NCI-H2107 treated with DMSO at 0.1 percent for 48 hours (cell line): ENCODE measurements at regions not wholly inside any gene's neighbourhood (a gene's known extent, or its start where the extent isn't known, plus 50 kb on each side); places are given as distances from the start of the nearest gene placed in this dataset.
"Not testable (repeated sequence)": the region's sequence is repeated elsewhere in the genome, so short reads cannot be mapped to it uniquely, and the experiment has no call there.

Source experiments
- DNase-seq: peaks from one replicate; lab custom pipeline; 2025; ENCODE audit not compliant: unreplicated experiment; lab: John Stamatoyannopoulos, UW

DNA sequence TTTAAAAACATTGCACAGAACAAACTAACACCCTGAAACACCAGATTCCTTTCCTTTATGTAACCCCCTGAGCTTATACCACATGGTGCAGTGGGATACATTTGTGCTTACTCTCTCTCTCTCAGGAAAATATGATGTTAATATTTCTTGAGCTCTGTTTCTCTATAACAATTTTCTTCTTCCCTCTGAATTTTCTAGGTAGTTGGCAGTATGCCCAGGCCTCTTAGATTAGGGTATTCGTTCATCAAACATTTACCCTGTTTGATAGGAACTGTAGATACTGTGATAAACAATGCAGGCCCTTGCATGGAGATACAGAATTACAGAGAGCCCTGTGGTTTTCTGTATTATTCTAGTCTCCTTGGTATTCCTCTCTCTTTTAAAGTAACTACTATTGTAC is 567.8 kb downstream of the IPMK start:
- DNase-seq = no peak

DNA sequence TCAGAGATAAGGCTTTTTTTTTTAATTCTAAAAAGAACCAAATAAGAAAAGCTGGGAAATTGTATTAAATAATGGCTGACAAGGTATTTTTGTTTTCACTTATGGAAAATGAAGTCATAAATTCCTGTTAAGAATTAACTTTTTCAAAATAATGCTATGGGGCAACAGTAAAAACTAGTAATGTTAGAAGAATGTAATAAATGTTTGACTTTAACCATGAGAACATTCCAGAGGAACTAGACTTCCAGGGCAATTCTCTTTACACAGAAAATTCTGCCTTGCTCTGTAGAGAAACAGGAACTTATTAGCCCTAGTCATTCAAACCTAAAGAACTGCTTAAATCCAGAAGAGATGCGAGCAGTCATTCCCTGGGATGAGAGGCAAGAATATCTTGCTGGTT is 571.1 kb downstream of the IPMK start:
- no peak for DNase-seq

DNA sequence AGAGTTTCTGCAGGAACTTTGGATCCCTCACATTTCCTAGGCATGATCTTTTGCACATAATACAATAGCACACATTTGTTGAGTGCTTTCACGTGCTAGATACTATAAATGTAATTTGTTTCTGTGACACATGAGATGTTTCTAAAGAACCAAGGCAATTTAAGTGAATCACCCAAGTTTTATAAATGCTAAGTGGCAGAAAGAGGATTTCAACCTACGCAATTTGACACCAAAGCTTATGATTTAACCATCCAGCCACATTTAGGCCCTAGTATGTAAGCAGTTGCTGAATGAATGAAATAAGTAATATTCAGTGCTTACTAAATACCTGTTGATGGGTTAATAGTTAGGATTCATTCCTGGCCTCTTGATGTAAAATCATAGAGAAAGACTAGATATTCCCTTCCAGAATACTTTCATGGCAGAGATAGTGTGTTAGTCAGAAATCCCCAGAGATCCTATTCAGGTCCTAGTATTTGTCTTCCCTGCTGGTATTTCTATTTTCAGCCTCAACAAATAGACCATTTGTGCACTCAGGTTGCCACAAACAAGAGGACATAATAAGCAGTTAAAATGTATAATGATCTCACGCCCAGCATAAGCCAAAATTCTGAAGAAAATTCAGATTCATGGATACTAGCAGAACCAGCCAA is 572.6 kb downstream of the IPMK start:
- DNase-seq = peak; percentile 42

DNA sequence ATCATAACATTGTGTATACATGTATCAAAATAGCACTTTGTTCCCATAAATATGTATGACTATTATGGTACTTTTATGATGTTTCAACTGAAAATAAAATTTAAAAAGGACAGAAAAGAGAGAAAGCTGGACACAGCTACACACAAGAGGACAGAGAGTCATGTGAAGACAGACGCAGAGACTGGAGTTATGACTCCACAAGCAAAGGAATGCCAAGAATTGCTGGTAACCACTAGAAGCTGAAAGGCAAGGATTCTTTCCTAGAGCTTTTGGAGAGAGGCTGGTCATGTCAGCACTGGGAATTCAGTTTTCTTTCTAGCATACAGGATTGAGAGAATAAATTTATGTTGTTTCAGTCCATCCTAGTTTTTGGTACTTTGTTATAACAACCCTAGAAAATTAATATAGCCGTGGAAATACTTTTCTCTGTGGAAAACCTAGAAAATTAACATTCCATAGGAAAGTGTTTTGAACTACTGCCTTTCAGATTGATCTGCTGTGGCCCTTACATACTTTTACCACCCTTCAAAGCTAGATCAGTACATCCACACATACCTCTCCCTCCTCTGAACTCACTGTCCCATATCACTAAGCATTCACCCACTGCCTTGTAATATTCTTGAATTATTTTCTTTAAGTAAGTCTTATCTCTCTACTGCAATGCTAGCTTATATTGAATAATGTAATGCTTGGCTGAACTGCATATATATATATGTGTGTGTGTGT is 575.3 kb downstream of the IPMK start:
- no peak for DNase-seq

DNA sequence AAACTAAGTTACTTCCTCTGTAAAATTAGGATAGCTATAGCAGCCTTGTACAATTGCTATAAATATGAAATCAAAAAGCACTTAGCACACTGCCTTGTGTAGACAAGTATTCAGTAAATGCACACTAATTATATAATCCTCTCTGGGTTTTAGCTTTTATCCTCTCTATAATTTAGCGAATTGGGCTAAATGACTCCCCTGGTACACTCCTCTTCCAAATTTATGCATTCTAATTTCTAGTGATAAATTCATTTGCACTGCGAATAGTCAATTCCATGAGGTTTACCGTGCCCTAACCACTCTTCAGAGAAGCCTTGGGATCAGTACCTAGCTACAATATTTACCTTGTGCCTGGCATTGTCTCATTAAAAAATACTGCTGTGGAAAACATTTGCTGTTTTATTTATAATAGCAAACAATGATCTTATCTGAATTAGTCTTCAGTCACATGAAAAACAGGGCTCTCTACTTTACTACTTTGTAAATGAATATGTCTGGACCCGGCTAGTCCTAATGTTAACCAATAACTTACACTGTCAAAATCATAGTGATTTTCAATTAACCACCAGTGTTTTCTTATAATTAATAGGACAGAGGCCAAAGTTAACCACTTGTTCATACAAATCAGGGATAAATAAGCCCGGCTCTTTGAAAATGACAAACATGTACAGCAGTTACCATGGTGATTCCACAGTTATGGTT is 577.9 kb downstream of the IPMK start:
- DNase-seq = no peak

DNA sequence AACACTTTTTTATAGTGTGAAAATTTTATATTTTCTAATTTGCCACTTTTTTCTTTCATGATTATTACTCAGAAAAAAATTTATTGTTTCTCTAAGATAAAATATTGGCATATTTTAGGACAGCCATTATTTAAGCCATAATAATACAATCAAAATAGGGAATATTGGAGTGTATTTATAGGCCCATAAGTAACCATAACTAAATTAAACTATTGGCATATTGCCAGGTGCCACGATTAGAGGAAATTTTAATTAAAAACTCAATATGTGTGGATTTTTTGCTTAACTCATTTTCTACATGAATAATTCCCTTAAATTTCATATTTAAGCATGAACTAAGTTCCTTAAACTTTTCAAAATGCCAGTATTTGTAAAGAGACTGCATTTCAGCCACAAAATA is 587.8 kb downstream of the IPMK start:
- DNase-seq = no peak

DNA sequence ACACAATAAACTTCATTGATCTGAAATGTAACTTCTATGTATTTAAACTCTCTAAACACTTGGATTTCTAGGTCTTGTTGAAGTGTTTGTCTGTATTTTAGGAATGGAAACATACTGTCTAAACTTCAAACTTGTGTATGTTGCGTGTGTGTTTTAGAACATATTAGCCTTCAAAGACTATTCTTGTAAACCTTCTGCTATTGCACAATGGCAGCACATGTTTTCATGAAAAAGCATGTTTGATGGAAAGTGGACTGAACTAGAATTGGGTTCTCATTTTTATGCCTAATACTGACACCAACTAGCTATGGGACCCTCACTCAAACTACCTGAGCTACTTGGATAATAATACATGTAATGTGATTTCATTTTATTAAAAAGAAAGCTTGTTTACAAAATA is 592.6 kb downstream of the IPMK start:
- DNase-seq = no peak

DNA sequence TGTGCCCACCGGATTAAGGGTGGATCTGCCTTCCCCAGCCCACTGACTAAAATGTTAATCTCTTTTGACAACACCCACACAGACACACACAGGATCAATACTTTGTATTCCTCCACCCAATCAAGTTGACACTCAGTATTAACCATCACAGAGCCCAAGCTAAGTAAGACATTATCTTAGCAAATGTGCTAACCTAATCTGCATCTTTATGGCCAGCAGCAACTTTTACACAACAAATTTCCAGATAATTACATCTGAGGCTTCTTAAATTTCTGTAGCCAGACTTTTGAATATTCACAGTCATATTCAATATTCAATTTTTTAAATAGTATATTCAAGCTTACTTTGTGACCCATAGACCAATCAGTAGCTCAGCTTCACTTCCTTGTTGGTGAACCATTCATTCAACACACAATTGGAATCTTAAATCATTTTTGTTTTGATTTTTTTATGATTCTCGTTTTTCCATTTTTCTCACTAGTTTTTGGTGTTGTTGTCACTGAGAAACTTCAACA is 594.2 kb downstream of the IPMK start:
- no peak for DNase-seq

DNA sequence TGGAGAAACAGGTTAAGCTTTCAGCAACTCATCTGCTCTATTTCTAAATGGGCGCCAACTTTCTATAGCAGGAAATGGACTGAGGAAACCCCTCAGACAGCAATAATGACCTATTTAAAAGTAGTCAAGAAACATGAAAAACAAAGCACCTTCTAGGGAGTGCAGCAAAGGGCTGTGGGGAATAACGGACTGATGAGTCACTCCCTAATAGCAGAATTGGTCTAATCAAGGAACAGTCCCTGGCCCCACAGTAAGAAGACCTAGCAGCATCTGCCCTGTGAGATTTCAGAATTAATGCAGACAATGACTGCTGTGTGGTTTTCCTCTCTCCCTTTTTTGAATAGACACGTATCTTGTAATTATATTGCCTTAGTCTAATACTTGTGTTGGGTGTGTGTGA is 602.9 kb downstream of the IPMK start:
- DNase-seq = no peak

DNA sequence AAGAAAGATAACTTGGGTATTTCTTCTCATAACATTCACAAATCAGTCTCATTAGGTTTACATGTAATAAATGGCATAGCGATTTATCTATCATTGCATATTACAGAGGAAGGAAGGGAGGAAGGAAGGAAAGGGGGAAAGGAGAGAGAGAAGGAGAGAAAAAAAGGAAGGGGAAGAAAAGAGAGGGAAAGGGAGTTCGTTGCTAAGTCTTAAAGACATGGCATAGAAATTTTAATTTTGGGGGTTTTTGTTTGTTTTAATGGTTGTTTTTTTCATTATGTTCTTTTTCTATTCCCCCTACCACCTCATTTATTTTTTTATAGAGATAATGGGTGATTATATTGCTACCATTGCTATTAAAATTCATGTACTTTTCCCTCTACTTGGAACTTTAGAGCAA is 604.3 kb downstream of the IPMK start:
- no peak for DNase-seq

DNA sequence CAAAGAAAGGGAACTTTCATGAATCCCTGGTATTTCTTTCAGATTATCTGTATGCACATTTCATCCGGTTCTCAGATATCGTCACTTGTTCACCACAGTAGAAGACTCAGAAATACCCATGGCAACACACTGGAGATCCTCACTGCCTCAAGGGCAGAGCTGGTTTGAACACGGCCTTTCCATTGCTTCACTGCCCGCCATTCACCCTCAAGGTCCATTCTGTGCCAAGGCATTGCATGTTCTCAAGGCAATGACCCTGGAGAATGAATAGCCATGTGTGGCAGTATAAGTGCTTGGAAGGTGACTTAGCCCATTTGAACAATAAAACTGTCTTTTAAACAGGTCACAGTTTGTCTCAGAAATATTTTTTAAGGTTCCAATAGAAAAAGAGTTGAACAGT is 606.5 kb downstream of the IPMK start:
- DNase-seq = no peak

DNA sequence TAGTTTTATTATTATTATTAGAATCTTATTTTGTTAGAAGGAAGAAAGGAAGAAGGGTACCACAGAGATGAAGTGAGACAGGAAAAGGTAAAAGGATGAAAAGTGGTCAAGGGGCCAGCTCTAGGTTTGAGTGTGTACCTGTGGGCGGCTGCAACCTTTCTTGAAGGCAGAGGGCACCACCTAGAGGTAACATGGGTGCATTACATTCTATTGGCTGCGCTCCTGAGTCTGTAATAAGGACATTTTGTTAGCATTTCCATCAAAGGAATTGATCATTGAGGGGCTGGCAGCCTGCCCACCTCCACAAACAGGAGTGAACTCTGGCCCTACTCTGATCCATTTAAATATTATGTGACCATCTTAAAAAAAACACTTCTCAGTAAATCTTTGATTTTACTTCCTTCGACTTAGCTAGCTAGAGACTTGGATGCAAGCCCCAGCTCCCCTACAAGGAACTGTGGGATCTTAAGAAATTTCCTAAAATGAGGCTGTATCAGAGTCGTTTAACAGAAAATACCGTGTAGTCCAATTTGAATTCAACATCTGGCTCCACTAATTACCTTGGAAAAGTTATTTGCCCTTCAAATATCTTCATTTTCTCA is 610.4 kb downstream of the IPMK start:
- no peak for DNase-seq

DNA sequence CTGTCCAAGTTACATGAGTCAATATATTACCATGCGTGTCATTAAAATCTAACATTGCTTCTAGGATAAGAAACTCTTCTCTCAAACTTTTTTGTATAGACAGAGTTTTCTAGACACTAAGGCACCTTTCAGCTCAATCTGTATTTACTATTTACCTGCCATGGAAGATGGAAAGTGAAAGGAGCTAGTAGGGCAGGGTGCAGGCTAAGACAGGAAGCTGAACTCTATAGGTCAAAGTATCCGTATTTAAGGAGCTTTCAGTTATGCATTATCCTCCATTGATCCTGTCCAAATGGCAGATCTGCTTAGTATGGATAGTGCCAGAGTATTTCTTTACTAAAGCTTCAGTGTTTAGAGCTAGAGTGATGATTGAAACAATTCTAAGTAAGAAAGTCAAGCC is 612.8 kb downstream of the IPMK start:
- DNase-seq = no peak

DNA sequence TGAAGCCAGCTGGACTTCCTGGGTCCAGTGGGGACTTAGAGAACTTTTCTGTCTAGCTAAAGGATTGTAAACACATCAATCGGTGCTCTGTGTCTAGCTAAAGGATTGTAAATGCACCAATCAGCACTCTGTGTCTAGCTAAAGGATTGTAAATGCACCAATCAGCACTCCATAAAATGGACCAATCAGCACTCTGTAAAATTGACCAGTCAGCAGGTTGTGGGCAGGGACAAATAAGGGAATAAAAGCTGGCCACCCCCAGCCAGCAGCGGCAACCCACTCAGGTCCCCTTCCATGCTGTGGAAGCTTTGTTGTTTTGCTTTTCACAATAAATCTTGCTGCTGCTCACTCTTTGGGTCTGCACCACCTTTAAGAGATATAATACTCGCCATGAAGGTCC is 622.6 kb downstream of the IPMK start:
- DNase-seq = not testable (repeated sequence)

DNA sequence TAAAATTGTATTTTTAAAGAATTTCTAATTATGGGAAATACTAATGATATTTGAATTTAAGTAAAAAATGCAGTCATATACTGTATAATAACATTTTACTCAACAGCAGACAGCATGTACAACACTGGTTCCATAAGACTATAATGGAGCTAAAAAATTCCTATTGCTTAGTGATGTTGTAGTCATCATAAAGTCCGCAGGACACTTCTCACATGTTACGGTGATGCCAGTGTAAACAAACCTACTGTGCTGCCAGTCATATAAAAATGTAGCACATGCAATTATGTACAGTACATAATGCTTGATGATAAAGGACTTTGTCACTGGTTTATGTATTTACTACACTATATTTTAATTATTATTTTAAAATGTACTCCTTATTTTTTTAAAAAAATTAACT is 629.3 kb downstream of the IPMK start:
- DNase-seq = no peak

DNA sequence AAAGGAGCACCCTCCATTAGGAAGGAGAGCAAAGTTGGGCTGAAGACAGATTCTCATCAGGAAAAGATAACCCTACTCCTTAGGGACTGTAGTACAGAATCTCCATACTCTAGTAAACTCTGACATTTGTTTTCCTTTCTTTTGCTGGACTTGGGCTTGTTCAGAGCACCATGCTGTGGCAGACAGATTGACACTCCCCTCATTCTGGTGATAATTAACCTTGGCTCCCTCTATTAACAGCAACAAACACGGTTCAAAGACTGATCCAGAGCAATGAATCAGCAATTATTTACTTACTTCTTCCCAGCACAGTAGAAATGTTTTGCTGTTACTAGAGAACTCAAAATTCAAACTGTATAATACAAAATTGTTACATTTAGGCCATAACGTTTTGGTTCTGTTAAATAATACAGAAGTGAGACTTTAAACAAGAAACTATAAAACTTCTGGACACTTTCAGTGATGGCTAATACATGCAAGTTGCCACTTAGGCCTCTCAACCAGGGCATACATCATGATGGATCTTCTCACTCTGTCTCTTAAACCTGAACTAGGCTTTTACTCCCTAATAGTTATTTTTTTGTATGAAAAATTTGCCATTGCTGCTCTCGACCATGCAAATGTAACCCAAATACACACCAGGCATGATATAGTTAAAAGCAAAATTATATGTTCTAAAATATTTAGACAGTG is 639.0 kb downstream of the IPMK start:
- DNase-seq = no peak

DNA sequence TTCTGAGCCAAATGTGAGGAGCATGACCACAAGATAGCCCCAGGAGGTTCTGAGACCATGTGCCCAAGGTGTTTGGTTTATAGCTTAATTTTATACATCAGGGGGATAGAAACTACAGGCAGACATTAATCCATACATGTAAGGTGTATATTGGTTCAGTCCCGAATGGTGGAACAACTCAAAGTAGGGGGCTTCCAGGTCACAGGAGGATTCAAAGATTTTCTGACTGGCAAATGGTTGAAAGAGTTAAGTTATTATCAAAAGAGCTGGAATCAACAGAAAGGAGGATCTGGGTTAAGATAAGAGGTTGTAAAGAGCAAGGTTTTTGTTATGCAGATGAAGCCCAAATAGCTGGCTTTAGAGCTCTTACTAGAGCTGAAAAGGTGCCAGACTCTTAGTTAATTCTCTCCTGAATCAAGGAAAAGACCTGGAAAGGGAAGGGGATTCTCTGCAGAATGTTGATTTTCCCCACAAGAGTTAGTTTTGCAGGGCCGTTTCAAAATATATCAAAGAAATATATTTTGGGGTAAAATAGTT is 640.0 kb downstream of the IPMK start:
- no peak for DNase-seq

DNA sequence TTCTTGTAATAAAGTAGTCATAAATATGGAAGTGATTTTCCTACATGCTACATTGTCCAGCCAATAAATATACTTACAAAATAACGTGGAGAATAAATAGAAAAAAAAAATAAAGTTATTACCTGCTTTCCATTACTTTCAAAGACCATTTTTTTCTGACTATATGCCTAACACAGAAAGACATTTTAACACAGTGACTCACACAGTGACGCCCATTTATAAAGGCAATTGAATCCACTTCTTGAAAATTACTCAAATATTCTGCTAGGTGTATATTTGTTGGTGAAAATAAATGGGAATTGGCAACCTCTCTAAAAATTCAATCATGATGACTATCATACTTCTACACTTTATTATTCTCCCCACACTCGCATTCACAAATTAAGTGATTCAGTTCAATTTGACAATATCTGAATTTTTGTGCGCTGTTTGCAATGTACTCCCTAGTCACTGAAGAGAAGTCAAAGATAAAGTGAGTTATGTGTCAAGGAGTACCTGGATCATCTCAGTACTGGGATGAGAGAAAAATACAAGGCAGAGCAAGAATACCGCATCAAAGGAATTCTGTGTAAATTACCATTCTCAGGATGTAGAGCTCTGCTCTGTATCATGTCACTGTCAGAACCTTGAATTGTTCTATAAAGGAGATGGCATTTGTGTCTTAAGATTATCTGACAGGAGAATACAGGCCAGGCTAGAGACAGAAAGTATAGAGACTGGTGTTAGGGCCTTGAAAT is 642.7 kb downstream of the IPMK start:
- DNase-seq = no peak

DNA sequence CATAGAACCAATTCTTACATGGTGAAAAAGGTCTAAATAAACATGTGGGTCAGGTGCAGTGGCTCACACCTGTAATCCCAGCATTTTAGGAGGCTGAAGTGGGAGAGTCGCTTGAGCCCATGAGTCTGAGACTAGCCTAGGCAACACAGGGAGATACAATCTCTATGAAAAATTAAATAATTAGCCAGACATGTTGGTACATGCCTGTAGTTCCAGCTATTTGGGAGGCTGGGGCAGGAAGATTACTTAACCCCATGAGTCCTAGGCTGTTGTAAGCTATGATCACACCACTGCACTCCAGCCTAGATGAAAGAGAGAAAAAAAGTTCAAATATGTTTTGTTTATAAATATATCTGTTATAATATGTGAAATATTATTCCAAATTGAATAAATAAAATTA is 643.6 kb downstream of the IPMK start:
- DNase-seq = no peak

DNA sequence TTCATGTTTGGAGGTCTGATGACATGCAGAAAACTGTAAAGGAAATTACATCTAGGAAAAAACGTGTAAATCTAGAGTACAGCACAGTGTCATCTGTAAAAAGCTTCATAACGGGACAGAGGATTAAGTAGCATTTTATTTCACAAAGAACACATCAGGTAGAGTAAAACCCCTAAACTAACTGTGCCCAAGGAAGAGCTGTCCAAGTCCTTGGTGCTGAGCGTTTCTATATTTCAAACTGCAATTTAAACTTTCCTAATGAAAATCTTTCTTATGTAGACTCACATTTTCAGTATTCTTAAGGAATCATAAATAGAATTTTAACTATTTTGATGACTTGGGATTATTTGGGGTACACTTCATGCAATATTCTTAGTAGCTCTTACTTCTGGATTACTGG is 646.2 kb downstream of the IPMK start:
- DNase-seq = no peak
